HUDEP-2 (cell line): ENCODE measurements at regions not wholly inside any gene's neighbourhood (a gene's known extent, or its start where the extent isn't known, plus 50 kb on each side); places are given as distances from the start of the nearest gene placed in this dataset.
"Not testable (repeated sequence)": the region's sequence is repeated elsewhere in the genome, so short reads cannot be mapped to it uniquely, and the experiment has no call there.

ENCODE experiments used
- DNase-seq, 76 experiments: peaks; one replicate each; lab custom pipeline; 2025; ENCODE audit not compliant: unreplicated experiment in 76 of 76; lab: John Stamatoyannopoulos, UW

DNA sequence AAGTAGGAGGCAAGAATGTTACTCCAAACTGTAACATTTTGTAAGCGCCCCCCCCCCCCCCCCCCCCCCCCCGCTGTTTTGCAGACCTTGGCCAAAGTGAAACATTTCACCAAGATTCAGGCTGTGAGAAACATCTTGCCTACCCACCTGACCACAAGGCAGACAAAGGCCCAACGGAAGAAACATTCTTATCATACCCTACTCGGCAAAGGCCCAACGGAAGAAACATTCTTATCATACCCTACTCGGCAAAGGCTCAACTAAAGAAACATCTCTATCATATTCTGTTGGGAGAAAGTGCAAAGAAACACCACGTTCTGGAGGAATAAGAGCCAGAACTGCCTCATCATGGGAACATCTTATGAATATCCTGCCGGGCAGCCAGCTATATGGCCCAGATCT lies 117.1 kb downstream of the JRKL start:
- DNase-seq, result peak in 5 of 76 experiments; percentile 7 to 40 (median 24)

- DNase-seq, result no peak
Observed at GRCh38 chr11:96508861-96509260, 119.0 kb downstream of the JRKL start.

- no peak for DNase-seq
Observed at GRCh38 chr11:96520939-96521338, 131.1 kb downstream of the JRKL start.

GRCh38 chr11:96523656-96524055 lies 133.8 kb downstream of the JRKL start:
- no peak for DNase-seq

- DNase-seq, result no peak
Observed at GRCh38 chr11:96524475-96524874, 134.7 kb downstream of the JRKL start.

GRCh38 chr11:96530473-96530872 lies 140.7 kb downstream of the JRKL start:
- DNase-seq, result no peak

DNA sequence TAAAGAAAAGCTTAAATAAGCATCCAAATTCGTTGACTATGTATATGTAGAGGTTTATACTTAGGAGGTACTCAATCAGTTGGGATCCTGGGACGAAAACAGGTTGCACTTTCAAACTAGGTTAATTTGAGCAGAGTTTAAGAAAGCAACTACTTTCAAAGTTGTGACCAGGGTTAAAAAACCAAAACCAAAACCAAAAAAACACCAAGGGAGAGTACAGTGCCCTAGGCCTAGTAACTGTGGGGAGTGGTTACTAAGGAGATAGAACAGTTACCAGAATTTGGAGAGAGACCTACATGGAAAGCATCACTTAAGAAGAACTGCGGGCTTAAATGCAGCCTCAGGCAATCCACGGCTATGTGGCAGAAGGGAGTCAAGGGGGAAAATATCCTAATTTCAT lies 148.3 kb downstream of the JRKL start:
- no peak for DNase-seq

- DNase-seq, result no peak
Observed at GRCh38 chr11:96538622-96539021, 148.8 kb downstream of the JRKL start.

DNA sequence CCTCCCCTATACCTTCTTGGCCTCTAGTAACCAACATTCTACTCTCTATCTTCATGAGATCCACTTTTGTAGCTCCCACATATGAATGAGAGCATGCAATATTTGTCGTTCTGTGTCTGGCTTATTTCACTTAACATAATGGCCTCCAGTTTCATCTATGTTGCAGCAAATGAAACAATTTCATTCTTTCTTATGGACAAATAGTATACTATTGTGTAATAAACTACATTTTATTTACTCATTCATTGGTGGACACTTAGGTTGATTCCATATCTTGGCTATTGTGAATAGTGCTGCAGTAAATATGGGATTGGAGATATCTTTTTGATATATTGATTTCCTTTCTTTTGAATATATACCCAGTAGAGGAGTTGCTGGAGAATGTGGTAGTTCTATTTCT lies 151.1 kb downstream of the JRKL start:
- no peak for DNase-seq

- DNase-seq, result no peak
Observed at GRCh38 chr11:96543177-96543576, 153.4 kb downstream of the JRKL start.

DNA sequence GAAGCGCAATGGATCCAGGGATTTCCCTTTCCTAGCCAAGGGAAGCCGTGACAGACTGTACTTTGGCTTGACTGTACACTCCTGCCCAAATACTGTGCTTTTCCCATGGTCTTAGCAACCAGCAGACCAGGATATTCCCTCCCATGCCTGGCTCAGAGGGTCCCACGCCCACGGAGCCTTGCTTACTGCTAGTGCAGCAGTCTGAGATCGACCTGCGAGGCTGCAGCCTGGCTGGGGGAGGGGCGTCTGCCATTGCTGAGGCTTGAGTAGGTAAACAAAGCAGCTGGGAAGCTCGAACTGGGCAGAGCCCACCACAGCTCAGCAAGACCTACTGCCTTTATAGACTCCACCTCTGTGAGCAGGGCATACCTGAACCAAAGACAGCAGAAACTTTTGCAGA lies 155.4 kb downstream of the JRKL start:
- not testable (repeated sequence) for DNase-seq

DNA sequence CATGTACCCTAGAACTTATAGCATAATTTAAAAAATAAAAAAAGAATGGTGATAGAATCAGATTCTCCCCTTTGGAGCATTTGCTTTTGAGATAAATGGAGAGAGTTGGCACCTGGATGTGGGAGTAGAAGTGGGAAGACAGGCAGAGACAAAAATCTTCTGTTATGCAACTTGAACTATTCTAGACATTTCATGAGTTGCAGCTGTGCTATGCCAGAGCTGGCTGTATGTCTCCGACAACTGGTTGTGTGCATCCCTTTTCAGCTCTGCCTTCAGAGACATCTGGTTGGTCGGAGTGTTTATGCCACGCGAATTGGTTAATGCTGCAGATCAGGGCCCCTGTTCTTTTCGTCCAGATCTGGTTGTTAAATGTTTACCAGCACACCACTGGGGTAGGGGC lies 161.3 kb downstream of the JRKL start:
- DNase-seq, result no peak

GRCh38 chr11:96554236-96554820 lies 164.5 kb downstream of the JRKL start:
- no peak for DNase-seq

DNA sequence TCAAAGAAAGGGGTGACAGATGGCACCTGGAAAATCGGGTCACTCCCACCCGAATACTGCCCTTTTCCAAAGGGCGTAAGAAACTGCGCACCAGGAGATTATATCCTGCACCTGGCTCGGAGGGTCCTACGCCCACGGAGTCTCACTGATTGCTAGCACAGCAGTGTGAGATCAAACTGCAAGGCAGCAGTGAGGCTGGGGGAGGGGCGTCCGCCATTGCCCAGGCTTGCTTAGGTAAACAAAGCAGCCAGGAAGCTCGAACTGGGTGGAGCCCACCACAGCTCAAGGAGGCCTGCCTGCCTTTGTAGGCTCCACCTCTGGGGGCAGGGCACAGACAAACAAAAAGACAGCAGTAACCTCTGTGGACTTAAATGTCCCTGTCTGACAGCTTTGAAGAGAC lies 166.0 kb downstream of the JRKL start:
- not testable (repeated sequence) for DNase-seq

DNA sequence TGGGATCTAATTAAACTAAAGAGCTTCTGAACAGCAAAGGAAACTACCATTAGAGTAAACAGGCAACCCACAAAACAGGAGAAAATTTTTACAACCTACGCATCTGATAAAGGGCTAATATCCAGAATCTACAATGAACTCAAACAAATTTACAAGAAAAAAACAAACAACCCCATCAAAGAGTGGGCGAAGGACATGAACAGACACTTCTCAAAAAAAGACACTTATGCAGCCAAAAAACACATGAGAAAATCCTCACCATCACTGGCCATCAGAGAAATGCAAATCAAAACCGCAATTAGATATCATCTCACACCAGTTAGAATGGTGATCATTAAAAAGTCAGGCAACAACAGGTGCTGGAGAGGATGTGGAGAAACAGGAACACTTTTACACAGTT lies 170.9 kb downstream of the JRKL start:
- not testable (repeated sequence) for DNase-seq

- peak in 1 of 76 experiments; percentile 0 for DNase-seq
Observed at GRCh38 chr11:96567176-96567575, 177.4 kb downstream of the JRKL start.

DNA sequence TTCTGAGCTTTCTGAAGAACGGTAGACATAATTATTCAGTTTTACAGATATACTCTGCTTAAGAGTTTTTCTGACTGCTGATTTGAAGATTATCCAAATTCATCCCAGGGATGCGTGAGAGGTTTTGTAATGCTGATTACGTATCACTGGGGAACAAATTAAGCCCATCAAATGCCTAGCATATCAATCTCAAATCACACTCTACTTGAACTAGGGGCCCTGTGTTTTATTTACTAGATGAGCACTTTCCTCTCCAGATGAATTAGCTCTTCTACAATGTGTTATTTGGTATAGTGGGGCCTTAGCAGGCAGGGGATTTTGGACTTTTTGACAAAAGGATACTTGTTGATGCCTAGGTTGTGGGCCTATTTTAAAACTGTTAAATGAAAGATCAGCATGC lies 177.9 kb downstream of the JRKL start:
- DNase-seq, result no peak

- no peak for DNase-seq
Observed at GRCh38 chr11:96576383-96576782, 186.6 kb downstream of the JRKL start.

GRCh38 chr11:96578379-96578778 lies 188.6 kb downstream of the JRKL start:
- DNase-seq, result no peak

DNA sequence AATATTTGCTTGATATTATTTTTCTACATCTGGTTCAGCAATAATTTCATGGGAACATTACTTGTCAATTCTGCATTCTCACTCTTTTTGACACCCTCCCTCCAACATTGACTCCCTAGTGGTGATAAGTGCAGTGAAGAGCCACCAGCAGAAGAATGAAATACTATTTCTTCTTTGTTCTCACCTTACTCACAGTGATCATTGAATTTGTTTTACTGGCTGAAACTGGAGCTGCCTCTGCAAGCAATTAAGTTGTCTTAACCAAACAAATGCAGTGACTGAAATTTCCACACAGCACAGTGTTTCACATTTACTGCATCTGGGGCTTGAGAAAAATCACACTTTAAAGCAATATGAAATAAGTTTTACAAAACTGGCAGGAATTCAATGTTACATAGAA lies 189.8 kb downstream of the JRKL start:
- DNase-seq, result no peak

GRCh38 chr11:96580476-96581040 lies 190.7 kb downstream of the JRKL start:
- no peak for DNase-seq

DNA sequence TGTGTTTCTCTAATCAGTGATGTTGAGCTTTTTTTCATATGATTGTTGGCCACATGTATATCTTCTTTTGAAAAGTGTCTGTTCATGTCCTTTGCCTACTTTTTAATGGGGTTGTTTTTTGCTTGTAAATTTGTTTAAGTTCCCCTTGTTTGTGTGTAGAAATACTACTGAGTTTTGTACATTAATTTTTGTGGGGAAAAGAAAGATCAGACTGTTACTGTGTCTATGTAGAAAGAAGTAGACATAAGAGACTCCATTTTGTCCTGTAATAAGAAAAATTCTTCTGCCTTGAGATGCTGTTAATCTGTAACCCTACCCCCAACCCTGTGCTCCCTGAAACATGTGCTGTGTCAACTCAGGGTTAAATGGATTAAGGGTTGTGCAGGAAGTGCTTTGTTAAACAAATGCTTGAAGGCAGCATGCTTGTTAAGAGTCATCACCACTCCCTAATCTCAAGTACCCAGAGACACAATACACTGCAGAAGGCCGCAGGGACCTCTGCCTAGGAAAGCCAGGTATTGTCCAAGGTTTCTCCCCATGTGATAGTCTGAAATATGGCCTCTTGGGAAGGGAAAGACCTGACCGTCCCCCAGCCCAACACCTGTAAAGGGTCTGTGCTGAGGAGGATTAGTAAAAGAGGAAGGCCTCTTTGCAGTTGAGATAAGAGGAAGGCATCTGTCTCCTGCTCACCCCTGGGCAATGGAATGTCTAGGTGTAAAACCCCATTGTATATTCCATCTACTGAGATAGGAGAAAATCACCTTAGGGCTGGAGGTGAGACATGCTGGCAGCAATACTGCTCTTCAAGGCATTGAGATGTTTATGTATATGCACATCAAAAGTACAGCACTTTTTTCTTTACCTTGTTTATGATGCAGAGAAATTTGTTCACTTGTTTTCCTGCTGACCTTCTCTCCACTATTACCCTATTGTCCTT lies 196.4 kb downstream of the JRKL start:
- DNase-seq, result not testable (repeated sequence)
